HG03565 (cell line): ENCODE measurements at regions not wholly inside any gene's neighbourhood (a gene's known extent, or its start where the extent isn't known, plus 50 kb on each side); places are given as distances from the start of the nearest gene placed in this dataset.

ENCODE experiments used
- ATAC-seq: cut with Tn5 transposase; IDR thresholded peaks from one replicate; pipeline ENCODE4 v1.9.1; 2021; ENCODE audit warnings: mild to moderate bottlenecking, moderate library complexity; ENCODE audit not compliant: unreplicated experiment

GRCh38 chr20:21002486-21002885 is 103.7 kb downstream of the LINC00237 start:
- ATAC-seq = no peak

- no peak for ATAC-seq
These were observed 112.8 kb downstream of the LINC00237 start for GRCh38 chr20:20993372-20993771.

GRCh38 chr20:20992686-20993360 is 113.3 kb downstream of the LINC00237 start:
- ATAC-seq = no peak

- ATAC-seq = no peak
These were observed 113.9 kb downstream of the LINC00237 start for GRCh38 chr20:20992277-20992676.

- ATAC-seq = no peak
These were observed 117.1 kb downstream of the LINC00237 start for GRCh38 chr20:20989081-20989480.

- ATAC-seq = no peak
These were observed 126.2 kb downstream of the LINC00237 start for GRCh38 chr20:20979934-20980333.

- ATAC-seq = no peak
These were observed 128.4 kb downstream of the LINC00237 start for GRCh38 chr20:20977786-20978185.

- no peak for ATAC-seq
These were observed 133.7 kb downstream of the LINC00237 start for GRCh38 chr20:20972490-20972889.

- no peak for ATAC-seq
These were observed 134.3 kb downstream of the LINC00237 start for GRCh38 chr20:20971810-20972209.

- ATAC-seq = no peak
These were observed 135.3 kb downstream of the LINC00237 start for GRCh38 chr20:20970841-20971240.

- ATAC-seq = no peak
These were observed 136.4 kb downstream of the LINC00237 start for GRCh38 chr20:20969701-20970280.

GRCh38 chr20:20967564-20968184 is 138.5 kb downstream of the LINC00237 start:
- ATAC-seq = no peak

- ATAC-seq = no peak
These were observed 140.0 kb downstream of the LINC00237 start for GRCh38 chr20:20966171-20966570.

- no peak for ATAC-seq
These were observed 147.0 kb downstream of the LINC00237 start for GRCh38 chr20:20959031-20959755.

GRCh38 chr20:20956513-20956931 is 149.6 kb downstream of the LINC00237 start:
- ATAC-seq = no peak

GRCh38 chr20:20955892-20956291 is 150.3 kb downstream of the LINC00237 start:
- ATAC-seq = no peak

- no peak for ATAC-seq
These were observed 152.2 kb downstream of the LINC00237 start for GRCh38 chr20:20953738-20954618.

GRCh38 chr20:20950620-20951019 is 155.5 kb downstream of the LINC00237 start:
- ATAC-seq = no peak

GRCh38 chr20:20946122-20946759 is 159.9 kb downstream of the LINC00237 start:
- ATAC-seq = no peak

- no peak for ATAC-seq
These were observed 164.7 kb downstream of the LINC00237 start for GRCh38 chr20:20941468-20941889.
